ENCODE measurements at regions not wholly inside any gene's neighbourhood (a gene's known extent, or its start where the extent isn't known, plus 50 kb on each side); places are given as distances from the start of the nearest gene placed in this dataset.

DNA sequence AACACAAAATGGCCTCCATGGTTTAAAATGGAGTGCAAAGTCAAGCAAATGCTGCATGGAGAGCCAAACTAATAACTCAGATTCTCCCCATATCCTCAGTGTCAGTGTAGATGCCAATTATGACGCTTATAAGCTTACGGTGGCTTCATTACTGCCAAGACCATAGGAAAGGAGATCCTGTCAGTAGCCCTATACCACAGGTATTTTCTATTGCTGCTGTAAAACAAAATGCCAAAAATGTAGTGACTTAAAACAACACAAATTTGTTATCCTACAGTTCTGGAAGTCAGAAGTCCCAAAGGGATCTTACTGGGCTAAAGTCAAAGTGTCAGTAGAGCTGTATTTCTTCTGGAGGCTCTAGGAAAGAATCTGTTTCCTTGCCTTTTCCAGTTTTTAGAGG is 149.8 kb upstream of the GBE1 start:
- no peak for TF ChIP-seq ZNF274 (IDR thresholded peaks at IDR 0.05; ENCODE audit: low read depth, low read length)
- no peak overlapping the region for H3K4me3 ChIP-seq (ENCODE audit: low read length)

DNA sequence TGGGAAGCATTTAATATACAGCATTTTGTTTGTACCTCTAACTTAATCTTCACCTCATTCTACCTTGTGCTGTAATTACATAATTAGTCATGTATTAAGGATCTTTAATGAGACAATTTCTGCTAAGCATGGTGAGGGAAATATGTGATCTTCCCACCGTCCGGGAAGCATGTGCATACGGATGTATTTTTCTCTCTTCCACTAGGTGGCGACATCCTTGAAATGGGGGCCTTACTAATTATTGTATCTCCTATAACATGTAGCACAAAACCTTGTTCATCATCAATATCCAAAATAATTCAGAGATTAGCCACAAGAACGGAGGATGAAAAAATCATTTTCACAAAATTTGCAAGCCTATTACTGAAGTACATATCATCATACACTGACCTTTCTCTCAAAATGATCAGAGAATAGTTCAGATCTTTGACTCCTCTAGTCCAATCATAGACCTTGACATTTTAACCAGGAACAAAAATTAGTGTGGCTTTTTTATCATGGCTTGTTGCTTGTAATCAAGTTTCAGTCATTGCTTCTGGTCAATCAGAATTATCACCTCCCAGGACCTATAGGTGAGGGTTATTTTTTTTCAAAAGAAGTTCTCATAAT is 148.9 kb upstream of the GBE1 start:
- no peak overlapping the region for H3K4me3 ChIP-seq (ENCODE audit: low read length)
- TF ChIP-seq ZNF274 (IDR thresholded peaks at IDR 0.05; ENCODE audit: low read depth, low read length), result no peak

DNA sequence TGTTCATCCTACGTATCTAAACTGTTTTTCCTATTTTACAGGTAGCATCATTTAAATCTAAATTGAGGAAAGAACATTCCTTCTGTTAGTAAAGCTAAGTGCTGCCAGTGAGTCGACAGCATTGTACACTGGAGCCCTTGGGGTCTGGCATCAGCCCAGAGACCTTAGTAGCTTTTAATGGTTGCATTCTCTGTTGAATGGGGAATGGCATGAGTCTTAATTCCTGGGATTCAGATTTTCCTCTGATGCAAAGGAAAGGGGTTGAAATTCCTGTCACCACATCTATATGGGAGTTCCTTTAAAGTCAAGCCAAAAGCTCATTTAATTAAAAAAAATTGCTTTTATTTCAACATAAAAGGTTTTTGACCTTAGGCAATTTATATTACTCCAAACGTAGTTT is 148.4 kb upstream of the GBE1 start:
- no peak for TF ChIP-seq ZNF274 (IDR thresholded peaks at IDR 0.05; ENCODE audit: low read depth, low read length)

DNA sequence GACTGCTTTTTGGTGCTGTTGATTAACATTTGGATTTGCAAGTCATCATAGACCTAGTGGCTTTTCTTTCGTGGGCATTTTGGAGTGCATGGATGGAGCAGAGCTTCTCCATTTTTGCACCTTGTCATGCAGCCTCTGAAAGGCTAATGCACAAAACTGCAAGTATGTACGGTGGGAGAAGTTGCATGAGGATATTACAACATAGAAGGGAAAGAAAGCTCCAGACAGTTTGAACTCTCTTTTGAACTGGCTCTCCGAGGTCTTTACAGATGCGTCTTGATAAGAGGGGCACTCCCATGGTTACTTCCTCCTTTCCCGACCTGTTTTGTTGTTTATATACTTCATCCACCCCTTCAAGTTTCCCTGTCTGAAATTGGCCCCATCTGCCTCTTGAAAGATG is 147.1 kb upstream of the GBE1 start:
- no peak for TF ChIP-seq ZNF274 (IDR thresholded peaks at IDR 0.05; ENCODE audit: low read depth, low read length)
- H3K4me3 ChIP-seq (ENCODE audit: low read length), result no peak overlapping the region

More for the DNA sequence above, 148.4 kb upstream of the GBE1 start:
- no peak overlapping the region for H3K4me3 ChIP-seq (ENCODE audit: low read length)

DNA sequence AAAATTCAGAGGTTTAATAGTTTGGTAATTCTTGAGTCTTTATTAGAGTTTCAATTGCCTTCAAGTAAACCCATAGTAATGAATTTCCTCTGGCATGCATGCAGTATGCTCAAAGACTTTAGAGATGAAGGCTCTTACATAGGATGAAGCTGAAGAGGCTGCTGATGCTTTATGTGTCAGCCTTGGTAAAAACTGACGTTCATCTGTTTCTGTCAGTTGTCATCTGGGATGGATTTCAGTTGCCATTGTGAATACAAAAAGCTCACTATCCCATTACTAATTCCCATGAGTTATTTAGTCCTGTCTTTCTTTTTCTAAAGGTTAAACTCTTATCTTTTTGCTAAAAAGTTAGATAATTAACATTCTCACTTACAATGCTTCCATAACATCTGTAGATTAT is 136.9 kb upstream of the GBE1 start:
- no peak for TF ChIP-seq ZNF274 (IDR thresholded peaks at IDR 0.05; ENCODE audit: low read depth, low read length)
- H3K4me3 ChIP-seq (ENCODE audit: low read length), result no peak overlapping the region

DNA sequence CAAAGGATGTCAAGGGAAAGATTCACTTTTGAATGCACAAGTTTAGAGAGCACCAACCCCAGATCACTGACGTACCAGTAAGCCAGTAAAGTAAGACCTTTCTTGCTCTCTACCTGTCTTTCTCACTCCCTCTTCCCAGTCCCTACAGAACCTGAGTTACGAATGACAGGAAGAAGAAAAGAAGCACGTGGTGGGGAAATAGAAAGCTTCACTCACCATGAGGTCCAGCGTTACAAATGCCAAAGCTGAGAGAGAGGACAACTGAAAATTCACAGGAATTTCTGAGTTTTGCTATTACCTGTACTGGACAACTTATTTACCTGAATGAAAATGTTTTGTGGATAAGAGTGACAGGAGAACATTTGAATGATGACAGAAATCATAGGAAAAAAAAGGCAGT is 133.2 kb upstream of the GBE1 start:
- TF ChIP-seq ZNF274 (IDR thresholded peaks at IDR 0.05; ENCODE audit: low read depth, low read length), result no peak
- no peak overlapping the region for H3K4me3 ChIP-seq (ENCODE audit: low read length)

DNA sequence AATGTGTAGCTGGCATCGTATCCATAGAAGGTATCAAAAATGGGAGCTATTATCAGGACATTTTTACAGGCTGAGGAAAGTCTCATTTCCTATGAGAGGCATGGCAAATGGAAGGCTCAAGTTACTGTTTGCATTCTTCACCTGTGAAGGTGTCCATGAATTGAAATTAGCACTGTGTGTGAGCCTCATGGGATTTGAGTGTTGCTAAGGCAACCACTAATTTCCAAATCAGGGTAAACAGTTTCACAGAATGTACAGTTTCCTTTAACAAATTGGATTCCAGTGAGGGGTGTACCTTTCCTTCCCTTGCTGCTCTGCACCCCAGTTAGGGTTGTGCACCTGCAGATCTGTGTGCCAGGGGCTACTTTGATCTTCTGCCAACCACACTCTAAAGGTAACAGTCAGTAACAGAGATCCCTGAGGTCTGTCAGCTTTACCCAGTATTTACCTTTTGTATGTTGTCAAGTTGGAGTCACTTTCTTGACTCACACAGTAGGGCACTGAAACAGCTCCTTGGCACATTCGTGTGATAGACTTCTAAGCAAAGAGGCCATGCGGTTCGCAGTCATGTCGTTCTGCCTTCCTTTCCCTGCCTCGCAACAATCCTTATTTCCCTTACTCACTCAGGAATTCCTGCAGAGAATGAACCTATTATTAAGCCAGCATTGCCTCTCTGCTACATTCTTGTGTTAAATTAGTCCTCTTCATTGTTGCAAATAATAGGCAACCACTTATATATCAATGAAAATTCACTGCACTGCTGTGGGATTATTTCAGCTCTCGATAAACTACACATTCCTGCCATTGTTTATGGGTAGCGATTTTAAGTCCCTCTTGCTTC is 129.8 kb upstream of the GBE1 start:
- H3K4me3 ChIP-seq (ENCODE audit: low read length), result no peak overlapping the region
- no peak for TF ChIP-seq ZNF274 (IDR thresholded peaks at IDR 0.05; ENCODE audit: low read depth, low read length)

DNA sequence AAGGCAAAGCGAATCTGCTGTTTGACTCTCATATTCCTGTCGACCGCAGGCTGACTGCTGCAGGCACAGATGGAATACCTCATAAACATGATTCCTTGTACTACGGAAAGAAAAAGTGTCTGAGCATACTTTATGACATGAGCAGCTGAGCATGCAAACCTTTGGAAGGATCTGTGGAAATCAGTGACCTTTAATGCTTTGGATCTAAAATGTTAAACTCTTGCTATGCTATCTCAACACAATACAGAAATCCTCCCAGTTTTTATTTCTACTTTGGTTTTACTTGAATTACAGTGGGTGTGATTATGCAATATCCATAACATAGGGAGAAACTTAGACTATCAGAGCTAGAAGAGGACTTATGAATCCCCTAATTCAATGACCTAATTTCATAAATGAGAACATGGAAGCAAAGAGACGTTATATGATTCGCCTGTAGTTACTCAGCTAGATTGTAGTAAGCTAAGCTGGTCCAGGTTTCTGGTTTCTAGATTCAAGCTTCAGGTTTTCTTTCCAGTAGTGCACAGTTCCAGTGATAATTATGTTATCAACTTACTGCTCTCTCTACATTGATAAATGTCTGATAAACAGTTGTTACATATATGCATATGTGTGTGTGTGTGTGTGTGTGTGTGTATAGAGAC is 127.6 kb upstream of the GBE1 start:
- H3K4me3 ChIP-seq (ENCODE audit: low read length), result no peak overlapping the region
- no peak for TF ChIP-seq ZNF274 (IDR thresholded peaks at IDR 0.05; ENCODE audit: low read depth, low read length)

DNA sequence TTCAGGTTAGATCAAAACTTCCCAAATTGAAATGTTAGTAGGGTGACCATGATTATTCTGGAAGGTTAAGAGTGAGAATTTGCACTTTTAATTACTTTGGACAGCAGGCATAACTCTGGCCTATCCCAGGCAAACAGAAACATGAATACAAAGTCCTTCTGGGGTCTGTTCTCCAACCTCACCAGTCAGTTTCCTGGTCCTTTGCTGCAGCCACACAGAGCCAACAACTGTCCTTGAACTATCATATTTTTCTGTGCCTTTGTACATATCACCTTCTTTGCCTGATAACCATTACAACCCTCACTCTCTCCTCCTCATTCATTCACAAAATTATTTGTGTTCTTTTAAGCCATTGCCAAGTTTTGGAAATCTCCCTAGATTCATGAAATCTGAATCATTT is 126.0 kb upstream of the GBE1 start:
- TF ChIP-seq ZNF274 (IDR thresholded peaks at IDR 0.05; ENCODE audit: low read depth, low read length), result no peak
- H3K4me3 ChIP-seq (ENCODE audit: low read length), result no peak overlapping the region

DNA sequence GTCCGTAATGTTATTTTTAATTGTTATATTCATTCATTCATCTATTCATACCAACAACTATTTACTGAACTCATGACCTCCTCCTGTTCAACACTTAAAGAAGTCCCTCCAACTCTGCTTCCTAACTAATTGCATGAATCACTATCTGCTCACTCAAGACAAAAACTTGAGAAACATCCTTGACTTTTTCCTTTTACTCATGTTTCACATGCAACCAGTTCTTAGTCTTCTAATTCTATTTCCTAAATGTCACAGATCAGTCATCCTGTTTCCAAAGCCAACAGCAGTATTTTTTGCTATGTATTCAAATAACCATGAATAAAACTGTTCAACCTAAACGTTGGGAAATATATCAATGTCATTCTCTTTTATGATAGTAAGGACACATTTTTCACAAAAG is 124.6 kb upstream of the GBE1 start:
- H3K4me3 ChIP-seq (ENCODE audit: low read length), result no peak overlapping the region
- no peak for TF ChIP-seq ZNF274 (IDR thresholded peaks at IDR 0.05; ENCODE audit: low read depth, low read length)

DNA sequence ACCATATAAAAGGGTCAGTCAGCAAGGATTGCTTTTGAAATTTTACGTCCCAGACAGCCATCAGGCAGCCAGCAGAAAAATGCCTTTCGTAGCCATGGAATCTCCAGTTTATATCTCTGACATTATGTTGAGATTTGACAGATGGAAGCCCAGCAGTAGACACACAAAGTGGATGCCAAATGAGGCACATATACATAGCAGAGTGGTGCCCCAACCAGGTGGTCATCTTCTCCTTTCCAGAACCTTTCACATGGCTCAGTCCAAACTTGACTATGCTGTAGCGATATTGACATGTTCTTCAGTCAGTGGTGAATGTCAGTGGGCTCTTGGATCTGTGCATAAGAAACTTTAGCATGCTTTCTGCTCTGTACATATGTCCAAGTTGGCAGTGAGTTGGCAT is 123.3 kb upstream of the GBE1 start:
- TF ChIP-seq ZNF274 (IDR thresholded peaks at IDR 0.05; ENCODE audit: low read depth, low read length), result no peak
- H3K4me3 ChIP-seq (ENCODE audit: low read length), result no peak overlapping the region

DNA sequence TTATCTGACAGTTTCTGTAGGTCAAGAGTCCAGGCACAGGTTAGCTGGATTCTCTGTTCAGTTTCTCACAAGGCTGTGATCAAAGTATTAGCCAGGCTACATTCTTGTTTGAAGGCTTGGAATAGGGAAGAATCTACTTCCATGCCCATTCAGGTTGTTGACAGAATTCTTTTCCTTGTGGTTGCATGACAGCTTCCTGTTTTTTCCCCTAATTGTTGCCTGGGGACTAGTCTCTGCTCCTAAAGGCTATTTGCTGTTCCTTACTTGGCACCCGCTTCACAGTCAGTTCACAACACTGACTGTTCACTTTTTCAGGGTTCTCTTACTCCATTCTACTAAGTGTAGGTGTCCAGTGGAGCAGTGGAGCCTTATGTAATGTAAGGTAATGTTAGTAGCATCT is 115.4 kb upstream of the GBE1 start:
- no peak overlapping the region for H3K4me3 ChIP-seq (ENCODE audit: low read length)
- TF ChIP-seq ZNF274 (IDR thresholded peaks at IDR 0.05; ENCODE audit: low read depth, low read length), result no peak

DNA sequence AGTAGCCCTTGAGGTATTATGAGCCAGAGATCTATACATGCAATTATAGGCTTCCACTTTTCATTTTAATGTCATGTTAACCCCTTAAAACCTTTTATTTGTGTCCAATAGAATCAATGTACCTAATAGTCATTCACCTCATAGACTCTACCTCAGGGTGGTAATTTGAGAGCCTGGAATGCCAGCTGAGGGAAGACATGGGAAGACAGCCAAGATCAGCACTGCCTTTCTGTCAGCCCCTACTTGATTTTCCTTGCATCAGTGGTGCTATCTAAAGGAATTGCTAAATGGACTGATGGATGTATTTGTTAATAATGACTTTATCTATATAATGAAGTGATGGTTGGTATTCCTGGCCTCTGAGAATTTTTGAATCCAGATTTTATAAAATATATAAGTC is 113.3 kb upstream of the GBE1 start:
- no peak overlapping the region for H3K4me3 ChIP-seq (ENCODE audit: low read length)
- no peak for TF ChIP-seq ZNF274 (IDR thresholded peaks at IDR 0.05; ENCODE audit: low read depth, low read length)

DNA sequence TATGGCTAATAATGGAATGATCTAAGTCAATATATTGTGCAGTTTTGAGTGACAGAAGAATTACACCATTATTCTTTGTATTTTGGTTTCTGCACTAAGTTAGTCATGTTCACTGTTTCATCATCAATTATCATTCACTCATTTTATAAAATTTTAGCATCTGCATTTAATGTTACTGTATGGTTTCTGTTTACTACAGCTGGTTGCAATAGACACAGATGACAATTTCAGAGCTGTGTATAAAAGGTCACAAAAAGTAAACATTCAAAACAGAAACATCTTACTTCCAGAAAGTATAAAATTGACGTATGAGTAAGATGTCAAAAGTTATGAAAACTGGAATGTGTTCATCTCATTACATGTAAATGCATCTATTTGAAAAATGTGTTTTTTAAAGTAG is 111.1 kb upstream of the GBE1 start:
- TF ChIP-seq ZNF274 (IDR thresholded peaks at IDR 0.05; ENCODE audit: low read depth, low read length), result no peak
- no peak overlapping the region for H3K4me3 ChIP-seq (ENCODE audit: low read length)
